H9 (cell line): ENCODE measurements at regions not wholly inside any gene's neighbourhood (a gene's known extent, or its start where the extent isn't known, plus 50 kb on each side); places are given as distances from the start of the nearest gene placed in this dataset.

Experiments used
- DNase-seq: peaks from one replicate; pipeline ENCODE4 v3.0.0-alpha.2; 2017
- H2AFZ ChIP-seq: one replicate; pipeline ENCODE4 v1.6.1; 2013; ENCODE audit warnings: mild to moderate bottlenecking, low read length, control low read depth, moderate library complexity
- H2AK5ac ChIP-seq: 2 replicates; pipeline ENCODE4 v1.6.1; 2013; ENCODE audit warnings: low read length, control low read depth, mixed read lengths; ENCODE audit not compliant: insufficient read length
- H2BK120ac ChIP-seq: one replicate; pipeline ENCODE4 v1.6.1; 2013; ENCODE audit warnings: low read depth, mild to moderate bottlenecking, low read length, control low read depth, inconsistent platforms; ENCODE audit not compliant: poor library complexity, severe bottlenecking
- H2BK12ac ChIP-seq: 2 replicates; pipeline ENCODE4 v1.6.1; 2013; ENCODE audit warnings: low read length, control low read depth, mixed read lengths, low read depth; ENCODE audit not compliant: insufficient read length
- H2BK15ac ChIP-seq: 2 replicates; pipeline ENCODE4 v1.6.1; 2013; ENCODE audit warnings: low read depth, low read length, control low read depth
- H2BK20ac ChIP-seq: one replicate; pipeline ENCODE4 v1.6.1; 2013; ENCODE audit warnings: low read depth, mild to moderate bottlenecking, low read length, control low read depth, inconsistent platforms; ENCODE audit not compliant: poor library complexity, severe bottlenecking
- H2BK5ac ChIP-seq: 2 replicates; pipeline ENCODE4 v1.6.1; 2013; ENCODE audit warnings: low read length, control low read depth, mixed read lengths; ENCODE audit not compliant: insufficient read length
- H3K14ac ChIP-seq: 2 replicates; pipeline ENCODE4 v1.6.1; 2013; ENCODE audit warnings: low read length, control low read depth; ENCODE audit not compliant: insufficient read depth
- H3K18ac ChIP-seq: 2 replicates; pipeline ENCODE4 v1.6.1; 2013; ENCODE audit warnings: low read depth, mild to moderate bottlenecking, mixed read lengths, low read length, control low read depth; ENCODE audit not compliant: insufficient read length
- H3K23ac ChIP-seq: 2 replicates; pipeline ENCODE4 v1.6.1; 2013; ENCODE audit warnings: low read length, control low read depth, mixed read lengths, low read depth; ENCODE audit not compliant: insufficient read length
- H3K23me2 ChIP-seq: 2 replicates; pipeline ENCODE4 v1.6.1; 2013; ENCODE audit warnings: low read depth, mild to moderate bottlenecking, mixed read lengths, low read length, control low read depth; ENCODE audit not compliant: insufficient read length, poor library complexity, severe bottlenecking
- H3K27ac ChIP-seq: 2 replicates; pipeline ENCODE4 v1.5.1; 2013; ENCODE audit warnings: low read length, control low read depth, mixed read lengths, low read depth; ENCODE audit not compliant: insufficient read length
- H3K27me3 ChIP-seq: 2 replicates; pipeline ENCODE4 v1.6.1; 2013; ENCODE audit warnings: low read length, control low read depth, inconsistent platforms; ENCODE audit not compliant: insufficient read depth
- H3K4ac ChIP-seq: 2 replicates; pipeline ENCODE4 v1.6.1; 2013; ENCODE audit warnings: low read depth, mild to moderate bottlenecking, control low read depth, inconsistent platforms, low read length, moderate library complexity
- H3K4me1 ChIP-seq: 2 replicates; pipeline ENCODE4 v1.6.1; 2013; ENCODE audit warnings: low read length, control low read depth, inconsistent platforms; ENCODE audit not compliant: insufficient read depth
- H3K4me2 ChIP-seq: 2 replicates; pipeline ENCODE4 v1.6.1; 2013; ENCODE audit warnings: low read length, control low read depth, mixed read lengths; ENCODE audit not compliant: insufficient read length, insufficient read depth
- H3K56ac ChIP-seq: 2 replicates; pipeline ENCODE4 v1.6.1; 2013; ENCODE audit warnings: low read depth, mild to moderate bottlenecking, mixed read lengths, low read length, control low read depth; ENCODE audit not compliant: insufficient read length
- H3K79me1 ChIP-seq: 2 replicates; pipeline ENCODE4 v1.6.1; 2013; ENCODE audit warnings: low read depth, mild to moderate bottlenecking, moderate library complexity, low read length, control low read depth, inconsistent platforms; ENCODE audit not compliant: insufficient read depth, poor library complexity, severe bottlenecking
- H3K79me2 ChIP-seq: 2 replicates; pipeline ENCODE4 v1.6.1; 2013; ENCODE audit warnings: low read length, control low read depth, inconsistent platforms; ENCODE audit not compliant: insufficient read depth
- H3K9ac ChIP-seq: 2 replicates; pipeline ENCODE4 v1.6.1; 2013; ENCODE audit warnings: low read length, control low read depth, mixed read lengths; ENCODE audit not compliant: insufficient read length; ENCODE audit errors: extremely low read depth
- H3K9me3 ChIP-seq: one replicate; pipeline ENCODE4 v1.6.1; 2013; ENCODE audit warnings: low read depth, low read length, inconsistent platforms; ENCODE audit not compliant: control insufficient read depth
- H3T11ph ChIP-seq: one replicate; pipeline ENCODE4 v1.6.1; 2013; ENCODE audit warnings: mild to moderate bottlenecking, low read length, control low read depth, inconsistent platforms
- H4K20me1 ChIP-seq: one replicate; pipeline ENCODE4 v1.6.1; 2013; ENCODE audit not compliant: control insufficient read depth, insufficient read length, insufficient read depth
- H4K5ac ChIP-seq: 2 replicates; pipeline ENCODE4 v1.6.1; 2013; ENCODE audit warnings: low read depth, mild to moderate bottlenecking, mixed read lengths, low read length, control low read depth; ENCODE audit not compliant: insufficient read length
- H4K8ac ChIP-seq: replicated peaks from 2 replicates; pipeline ENCODE4 v1.6.1; 2013; ENCODE audit warnings: low read length, control low read depth, mixed read lengths, low read depth; ENCODE audit not compliant: insufficient read length
- H4K91ac ChIP-seq: 2 replicates; pipeline ENCODE4 v1.6.1; 2013; ENCODE audit warnings: low read depth, mild to moderate bottlenecking, moderate library complexity, mixed read lengths, low read length, control low read depth; ENCODE audit not compliant: insufficient read length
- H3K27ac Mint-ChIP-seq, 3 experiments: 2 replicates in 2 of 3; 3 replicates in 1 of 3; pipeline ENCODE4 v1.8.0; 2020 to 2021; ENCODE audit warnings: mixed read lengths in 3 of 3, mild to moderate bottlenecking in 1 of 3, moderate library complexity in 1 of 3
- H3K27me3 Mint-ChIP-seq: 2 replicates; pipeline ENCODE4 v1.8.0; 2021; ENCODE audit warnings: low read depth, mild to moderate bottlenecking, moderate library complexity, mixed read lengths
- H3K36me3 Mint-ChIP-seq, 3 experiments: 2 replicates in 2 of 3; 3 replicates in 1 of 3; pipeline ENCODE4 v1.8.0; 2020 to 2021; ENCODE audit warnings: low read depth in 3 of 3, mixed read lengths in 3 of 3; ENCODE audit not compliant: insufficient read depth in 1 of 3
- H3K4me1 Mint-ChIP-seq, 2 experiments: 2 replicates each; pipeline ENCODE4 v1.8.0; 2020; ENCODE audit warnings: mixed read lengths in 2 of 2
- H3K4me3 Mint-ChIP-seq, 2 experiments: 2 replicates in 1 of 2; 3 replicates in 1 of 2; pipeline ENCODE4 v1.8.0; 2020 to 2021; ENCODE audit warnings: mild to moderate bottlenecking in 2 of 2, mixed read lengths in 2 of 2, moderate library complexity in 1 of 2
- H3K9me3 Mint-ChIP-seq, 2 experiments: 2 replicates in 1 of 2; 3 replicates in 1 of 2; pipeline ENCODE4 v1.8.0; 2020; ENCODE audit warnings: mild to moderate bottlenecking in 2 of 2, mixed read lengths in 2 of 2, moderate library complexity in 1 of 2
- CTCF ChIP-seq: fragments of 200-600 bp; sonication (generic); conservative IDR thresholded peaks from 3 replicates; pipeline ENCODE4 v1.8.0; 2021; ENCODE audit warnings: antibody characterized with exemption, mild to moderate bottlenecking
- WGBS: extraction: QIAGEN DNeasy Blood & Tissue Kit; methylation state at CpG from one replicate; pipeline ENCODE4 v1.1.7; 2013; ENCODE audit warnings: missing lambda C conversion rate, low lambda C conversion rate, mixed read lengths; ENCODE audit not compliant: insufficient read length; ENCODE audit errors: extremely low coverage; 5-methylcytosine and 5-hydroxymethylcytosine counted together

GRCh38 chr10:60521974-60522405, 132.3 kb upstream of the ANK3 start:
- Histone ChIP-seq H2BK20ac (no peak overlapping the region), H2BK120ac (no peak overlapping the region), H2AK5ac (no peak overlapping the region), H3K27me3 (no peaks in the 10 kb centered on the region), H3K4me2 (peak overlapping the region; percentile 0), H4K91ac (no peak overlapping the region), H3K9me3 (no peaks in the 10 kb centered on the region), H4K20me1 (no peaks in the 10 kb centered on the region), H2BK15ac (no peak overlapping the region), H2BK5ac (no peak overlapping the region), H4K5ac (no peak overlapping the region), H3K4ac (no peak overlapping the region; the same call in 1 of the 2 replicates), H2BK12ac (no peak overlapping the region), H2AFZ (no peak overlapping the region), H3K14ac (no peak overlapping the region), H3K23ac (no peak overlapping the region), H4K8ac (no peak overlapping the region), H3K79me2 (no peaks in the 10 kb centered on the region), H3K4me1 (peaks cover 9% of the 10 kb centered on the region), H3K56ac (no peak overlapping the region), H3T11ph (no peak overlapping the region), H3K23me2 (no peaks in the 10 kb centered on the region), H3K9ac (no peak overlapping the region), H3K27ac (peak overlapping the region; percentile 50), H3K18ac (no peak overlapping the region), H3K79me1 (no peaks in the 10 kb centered on the region)
- TF ChIP-seq CTCF, result no peak
- H3K4me1 Mint-ChIP-seq, result peaks cover 21% of the 10 kb centered on the region in 2 experiments
- H3K27ac Mint-ChIP-seq, result peak overlapping the region; percentile 59 to 96 (median 90); a peak in 5 of 7 replicates
- H3K27me3 Mint-ChIP-seq, result no peaks in the 10 kb centered on the region
- H3K9me3 Mint-ChIP-seq, result peaks cover 9 to 11% of the 10 kb centered on the region in 2 experiments; a peak in 4 of 5 replicates
- WGBS, result no CpG with 5 or more reads among the region's 3 CpGs
- H3K36me3 Mint-ChIP-seq, result peaks cover 10 to 13% (median 10%) of the 10 kb centered on the region in 3 experiments
- peak; percentile 48 for DNase-seq
- H3K4me3 Mint-ChIP-seq, result no peak overlapping the region
